CD14-positive monocyte (primary cell): ENCODE measurements at regions not wholly inside any gene's neighbourhood (a gene's known extent, or its start where the extent isn't known, plus 50 kb on each side); places are given as distances from the start of the nearest gene placed in this dataset.

ENCODE experiments used
- DNase-seq, 3 donors: peaks; one replicate each; pipeline ENCODE4 v3.0.0-alpha.2; 2011 to 2022
- H2AFZ ChIP-seq: 2 replicates; pipeline ENCODE4 v1.6.0; 2012; ENCODE audit warnings: mild to moderate bottlenecking, low read depth, low read length, inconsistent platforms; ENCODE audit not compliant: insufficient read depth, poor library complexity, severe bottlenecking
- H3K27ac ChIP-seq, 2 donors: 1 replicate in 1 of 2; 2 replicates in 1 of 2; pipeline ENCODE4 v1.5.1; 2012 to 2013; ENCODE audit warnings: low read length in 2 of 2, control low read depth in 1 of 2, inconsistent platforms in 1 of 2, low read depth in 1 of 2, mild to moderate bottlenecking in 1 of 2
- H3K27me3 ChIP-seq, 2 donors: one replicate each; pipeline versions ENCODE4 v1.6.0 to v1.6.1; 2011 to 2013; ENCODE audit warnings: low read length in 2 of 2; ENCODE audit not compliant: control insufficient read depth in 2 of 2, insufficient read depth in 2 of 2
- H3K36me3 ChIP-seq, 2 donors: replicated peaks in 1 of 2; 1 replicate in 1 of 2; 2 replicates in 1 of 2; pipeline versions ENCODE4 v1.5.1 to v1.6.1; 2012 to 2013; ENCODE audit warnings: low read length in 2 of 2, control low read depth in 1 of 2, inconsistent platforms in 1 of 2, mild to moderate bottlenecking in 1 of 2; ENCODE audit not compliant: insufficient read depth in 2 of 2, control insufficient read depth in 1 of 2
- H3K4me1 ChIP-seq, 2 donors: 1 replicate in 1 of 2; 2 replicates in 1 of 2; pipeline versions ENCODE4 v1.5.1 to v1.6.1; 2012 to 2013; ENCODE audit warnings: low read length in 2 of 2, control low read depth in 1 of 2, inconsistent platforms in 1 of 2, mild to moderate bottlenecking in 1 of 2, moderate library complexity in 1 of 2; ENCODE audit not compliant: insufficient read depth in 2 of 2, control insufficient read depth in 1 of 2
- H3K4me2 ChIP-seq: replicated peaks from 2 replicates; pipeline ENCODE3; 2012; ENCODE audit warnings: low read length, moderate library complexity, mild to moderate bottlenecking; ENCODE audit not compliant: poor library complexity, severe bottlenecking; ENCODE audit errors: extremely low read depth
- H3K4me3 ChIP-seq, 3 experiments: fragments of 200-600 bp in 1 of 3; sonication (generic) in 1 of 3; replicated peaks in 1 of 3; 1 replicate in 2 of 3; 2 replicates in 1 of 3; pipeline ENCODE4 v1.5.1; 2011 to 2013; ENCODE audit warnings: low read length in 3 of 3, mild to moderate bottlenecking in 3 of 3, control low read depth in 2 of 3, low read depth in 2 of 3, inconsistent platforms in 1 of 3, moderate library complexity in 1 of 3
- H3K79me2 ChIP-seq: 2 replicates; pipeline ENCODE4 v1.6.0; 2012; ENCODE audit warnings: mild to moderate bottlenecking, control low read depth, inconsistent platforms, low read length, moderate library complexity; ENCODE audit not compliant: insufficient read depth
- H3K9ac ChIP-seq: 2 replicates; pipeline ENCODE4 v1.6.0; 2017; ENCODE audit warnings: low read length, mild to moderate bottlenecking; ENCODE audit not compliant: insufficient read depth, poor library complexity, severe bottlenecking
- H3K9me3 ChIP-seq, 2 donors: replicated peaks in 1 of 2; 1 replicate in 1 of 2; 2 replicates in 1 of 2; pipeline versions ENCODE4 v1.5.1 to v1.6.1; 2012 to 2013; ENCODE audit warnings: low read length in 2 of 2, control low read depth in 1 of 2; ENCODE audit not compliant: control insufficient read depth in 1 of 2, insufficient read depth in 1 of 2
- H4K20me1 ChIP-seq: 2 replicates; pipeline ENCODE4 v1.6.0; 2012; ENCODE audit warnings: mild to moderate bottlenecking, low read length, control low read depth, moderate library complexity; ENCODE audit not compliant: insufficient read depth
- H3K27ac Mint-ChIP-seq, 7 donors: one replicate each; pipeline ENCODE4 v1.8.0; 2020; ENCODE audit warnings: mild to moderate bottlenecking in 7 of 7, mixed read lengths in 7 of 7, moderate library complexity in 6 of 7, inconsistent platforms in 2 of 7
- H3K27me3 Mint-ChIP-seq, 3 donors: one replicate each; pipeline ENCODE4 v1.8.0; 2021 to 2022; ENCODE audit warnings: low read depth in 3 of 3, mild to moderate bottlenecking in 3 of 3, mixed read lengths in 3 of 3, moderate library complexity in 3 of 3, inconsistent platforms in 1 of 3
- H3K36me3 Mint-ChIP-seq, 2 donors: one replicate each; pipeline ENCODE4 v1.8.0; 2020; ENCODE audit warnings: mixed read lengths in 2 of 2, inconsistent platforms in 1 of 2, mild to moderate bottlenecking in 1 of 2
- H3K4me1 Mint-ChIP-seq: one replicate; pipeline ENCODE4 v1.8.0; 2020; ENCODE audit warnings: mild to moderate bottlenecking, mixed read lengths
- H3K4me3 Mint-ChIP-seq, 2 donors: one replicate each; pipeline ENCODE4 v1.8.0; 2020; ENCODE audit warnings: mild to moderate bottlenecking in 2 of 2, mixed read lengths in 2 of 2, moderate library complexity in 1 of 2
- H3K9me3 Mint-ChIP-seq, 7 donors: one replicate each; pipeline ENCODE4 v1.8.0; 2020 to 2022; ENCODE audit warnings: mixed read lengths in 7 of 7, mild to moderate bottlenecking in 6 of 7, moderate library complexity in 6 of 7, inconsistent platforms in 2 of 7
- WGBS: methylation state at CpG from one replicate; pipeline ENCODE4 v1.1.5; 2013; ENCODE audit warnings: missing lambda C conversion rate; ENCODE audit not compliant: insufficient coverage; 5-methylcytosine and 5-hydroxymethylcytosine counted together
- intact Hi-C, 2 donors: fragments of 100-400 bp; cut with micrococcal nuclease; formaldehyde crosslinking; loops; one replicate each; pipeline versions ENCODE4 v1.15.0 to v1.15.1; 2023
- TF ChIP-seq, protein P1 (sequence below): fragments of 200-600 bp; IDR thresholded peaks from one replicate; pipeline ENCODE4 v1.8.0; 2022; ENCODE audit warnings: antibody characterized with exemption, mild to moderate bottlenecking

DNA sequence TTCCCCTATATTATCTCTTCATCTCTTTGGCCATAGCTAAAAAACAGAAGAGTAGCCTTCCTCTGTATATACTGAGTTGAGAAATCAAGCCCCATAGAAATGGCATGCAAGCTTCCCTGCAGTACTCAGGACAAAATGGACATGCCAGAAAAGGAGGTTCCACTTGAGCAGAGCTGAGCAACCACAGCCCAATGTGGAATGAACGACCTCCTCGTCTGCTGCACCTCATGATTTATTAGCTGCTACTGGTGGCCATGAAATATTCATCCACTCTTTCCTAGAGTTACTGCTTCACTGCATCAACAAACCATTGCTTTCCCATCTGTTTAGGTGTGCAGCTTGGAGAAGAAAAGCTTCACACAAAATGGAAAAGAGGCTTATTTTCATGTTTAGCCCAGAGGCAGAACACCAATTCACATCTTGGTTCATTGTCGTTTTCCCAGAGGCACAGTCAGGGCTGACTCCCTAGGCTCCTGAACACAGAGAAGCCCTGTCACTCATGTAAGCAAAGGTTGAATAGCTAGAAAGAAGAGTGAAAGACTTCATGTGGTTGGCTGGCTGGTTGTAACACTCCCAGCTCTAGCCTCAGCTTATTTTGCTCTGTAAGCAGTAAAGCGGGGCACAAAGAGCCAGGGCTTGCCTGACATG is 148.0 kb downstream of the TSEN15 start:
- Histone ChIP-seq H3K9me3 (no peaks in the 10 kb centered on the region), H3K4me3 (no peak overlapping the region), H3K4me1 (no peaks in the 10 kb centered on the region), H3K9ac (no peak overlapping the region), H3K4me2 (no peak overlapping the region), H3K36me3 (no peaks in the 10 kb centered on the region), H3K27me3 (no peaks in the 10 kb centered on the region), H4K20me1 (no peaks in the 10 kb centered on the region), H2AFZ (no peak overlapping the region), H3K27ac (no peak overlapping the region), H3K79me2 (no peaks in the 10 kb centered on the region)
- H3K4me3 Mint-ChIP-seq, result no peak overlapping the region
- H3K27ac Mint-ChIP-seq, result no peak overlapping the region
- H3K9me3 Mint-ChIP-seq, result peaks cover 0 to 4% (median 2%) of the 10 kb centered on the region in 7 donors
- intact Hi-C loops, result no loop called here
- DNase-seq, result no peak
- peaks cover 4% of the 10 kb centered on the region for H3K4me1 Mint-ChIP-seq
- H3K27me3 Mint-ChIP-seq, result no peaks in the 10 kb centered on the region
- TF ChIP-seq, protein P1, sequence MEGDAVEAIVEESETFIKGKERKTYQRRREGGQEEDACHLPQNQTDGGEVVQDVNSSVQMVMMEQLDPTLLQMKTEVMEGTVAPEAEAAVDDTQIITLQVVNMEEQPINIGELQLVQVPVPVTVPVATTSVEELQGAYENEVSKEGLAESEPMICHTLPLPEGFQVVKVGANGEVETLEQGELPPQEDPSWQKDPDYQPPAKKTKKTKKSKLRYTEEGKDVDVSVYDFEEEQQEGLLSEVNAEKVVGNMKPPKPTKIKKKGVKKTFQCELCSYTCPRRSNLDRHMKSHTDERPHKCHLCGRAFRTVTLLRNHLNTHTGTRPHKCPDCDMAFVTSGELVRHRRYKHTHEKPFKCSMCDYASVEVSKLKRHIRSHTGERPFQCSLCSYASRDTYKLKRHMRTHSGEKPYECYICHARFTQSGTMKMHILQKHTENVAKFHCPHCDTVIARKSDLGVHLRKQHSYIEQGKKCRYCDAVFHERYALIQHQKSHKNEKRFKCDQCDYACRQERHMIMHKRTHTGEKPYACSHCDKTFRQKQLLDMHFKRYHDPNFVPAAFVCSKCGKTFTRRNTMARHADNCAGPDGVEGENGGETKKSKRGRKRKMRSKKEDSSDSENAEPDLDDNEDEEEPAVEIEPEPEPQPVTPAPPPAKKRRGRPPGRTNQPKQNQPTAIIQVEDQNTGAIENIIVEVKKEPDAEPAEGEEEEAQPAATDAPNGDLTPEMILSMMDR, result no peak
- H3K36me3 Mint-ChIP-seq, result no peaks in the 10 kb centered on the region
- 56% methylated on average over 3 of the region's 4 CpGs for WGBS

DNA sequence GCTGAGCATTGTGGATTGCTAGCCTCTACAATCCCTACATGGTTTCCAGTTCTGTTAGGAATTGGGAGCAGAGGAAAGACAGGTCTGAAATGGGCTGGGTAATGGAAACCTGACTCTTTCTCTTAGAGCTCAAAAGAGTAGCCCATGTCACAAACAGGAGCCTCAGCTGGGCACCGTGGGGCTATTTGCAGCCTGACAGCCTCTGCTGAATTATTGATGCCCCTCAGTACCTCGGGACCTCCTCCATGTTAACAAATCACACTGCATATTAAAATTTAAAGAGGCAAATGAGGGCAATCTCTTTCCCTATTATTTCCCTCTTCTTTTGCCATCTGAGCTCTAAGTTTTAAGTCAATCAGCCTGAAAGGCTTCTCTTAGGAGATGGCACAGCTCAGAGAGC is 157.1 kb downstream of the TSEN15 start:
- WGBS, result 86% methylated on average over 1 of the region's 2 CpGs
- H2AFZ ChIP-seq, result no peak overlapping the region
- H3K27ac Mint-ChIP-seq, result no peak overlapping the region

More for the DNA sequence above, 157.1 kb downstream of the TSEN15 start:
- Histone ChIP-seq H3K9ac (no peak overlapping the region), H3K27ac (no peak overlapping the region), H4K20me1 (no peaks in the 10 kb centered on the region), H3K36me3 (no peaks in the 10 kb centered on the region), H3K4me3 (no peak overlapping the region), H3K79me2 (no peaks in the 10 kb centered on the region), H3K4me1 (peaks cover 6 to 9% of the 10 kb centered on the region in 2 donors), H3K27me3 (no peaks in the 10 kb centered on the region), H3K9me3 (no peaks in the 10 kb centered on the region), H3K4me2 (no peak overlapping the region)
- intact Hi-C loops, result no loop called here
- Mint-ChIP-seq H3K4me3 (no peak overlapping the region), H3K4me1 (peaks cover 14% of the 10 kb centered on the region), H3K27me3 (peaks cover 0 to 9% (median 3%) of the 10 kb centered on the region in 3 donors), H3K9me3 (peaks cover 0 to 5% (median 0%) of the 10 kb centered on the region in 7 donors), H3K36me3 (no peaks in the 10 kb centered on the region)
- no peak for DNase-seq
- TF ChIP-seq, protein P1, result no peak
